ENCODE measurements at regions not wholly inside any gene's neighbourhood (a gene's known extent, or its start where the extent isn't known, plus 50 kb on each side); places are given as distances from the start of the nearest gene placed in this dataset.

DNA sequence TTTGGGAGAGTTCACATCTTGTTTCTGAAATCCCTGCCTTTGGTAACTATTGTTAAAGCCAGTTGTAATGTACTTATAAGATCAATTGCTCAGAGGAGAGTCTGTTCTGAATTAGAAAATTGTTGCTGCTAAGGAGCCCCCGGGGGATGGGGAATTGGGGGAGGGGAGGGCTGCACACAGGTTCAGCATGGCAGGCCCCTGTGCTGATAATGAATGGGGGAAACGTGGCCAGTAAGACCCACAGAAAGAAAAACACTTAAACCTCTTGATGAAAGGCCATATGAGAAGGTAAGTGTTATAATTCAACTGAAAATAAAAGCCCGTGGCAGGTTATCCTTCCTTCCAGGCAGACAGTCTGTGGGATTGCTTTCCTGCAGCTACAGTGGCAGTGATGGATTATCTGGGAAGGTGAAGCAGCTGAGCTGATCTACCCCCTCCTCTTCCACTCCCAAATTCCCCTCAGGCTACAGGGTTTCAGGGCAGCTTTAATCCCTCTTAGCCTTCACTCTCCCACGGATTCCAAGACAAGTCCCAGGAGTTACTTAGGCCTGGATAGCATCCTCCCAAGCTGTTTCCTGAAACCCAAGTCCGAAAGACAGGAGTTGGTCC is 398.8 kb downstream of the TBX15 start:
- TF ChIP-seq EZH2 (IDR thresholded peaks at IDR 0.05; ENCODE audit: insufficient read depth, poor library complexity, severe bottlenecking) (no peak), EZH2phosphoT487 (IDR thresholded peaks at IDR 0.05; ENCODE audit: insufficient read depth, low read depth) (no peak)

Data from GM23248 (cell line).